Transverse colon (tissue), 3 donors: ENCODE measurements at regions not wholly inside any gene's neighbourhood (a gene's known extent, or its start where the extent isn't known, plus 50 kb on each side); places are given as distances from the start of the nearest gene placed in this dataset.

Experiments
- POLR2A ChIP-seq: fragments of 450-650 bp; IDR thresholded peaks from one replicate; pipeline ENCODE4 v1.6.1; 2016; ENCODE audit warnings: antibody characterized with exemption, mild to moderate bottlenecking, moderate library complexity
- TF ChIP-seq, protein P1 (sequence below), 5 experiments: fragments of 200-600 bp in 3 of 5; fragments of 450-650 bp in 2 of 5; sonication (generic) in 3 of 5; IDR thresholded peaks; 1 replicate in 2 of 5; 2 replicates in 3 of 5; pipeline ENCODE4 v1.5.1; 2016 to 2017; ENCODE audit warnings: antibody characterized with exemption in 5 of 5, inconsistent platforms in 3 of 5, mild to moderate bottlenecking in 2 of 5, moderate library complexity in 1 of 5

GRCh38 chr12:14252697-14253096 is 112.8 kb upstream of the ATF7IP start:
- TF ChIP-seq POLR2A = no peak
- TF ChIP-seq, protein P1, sequence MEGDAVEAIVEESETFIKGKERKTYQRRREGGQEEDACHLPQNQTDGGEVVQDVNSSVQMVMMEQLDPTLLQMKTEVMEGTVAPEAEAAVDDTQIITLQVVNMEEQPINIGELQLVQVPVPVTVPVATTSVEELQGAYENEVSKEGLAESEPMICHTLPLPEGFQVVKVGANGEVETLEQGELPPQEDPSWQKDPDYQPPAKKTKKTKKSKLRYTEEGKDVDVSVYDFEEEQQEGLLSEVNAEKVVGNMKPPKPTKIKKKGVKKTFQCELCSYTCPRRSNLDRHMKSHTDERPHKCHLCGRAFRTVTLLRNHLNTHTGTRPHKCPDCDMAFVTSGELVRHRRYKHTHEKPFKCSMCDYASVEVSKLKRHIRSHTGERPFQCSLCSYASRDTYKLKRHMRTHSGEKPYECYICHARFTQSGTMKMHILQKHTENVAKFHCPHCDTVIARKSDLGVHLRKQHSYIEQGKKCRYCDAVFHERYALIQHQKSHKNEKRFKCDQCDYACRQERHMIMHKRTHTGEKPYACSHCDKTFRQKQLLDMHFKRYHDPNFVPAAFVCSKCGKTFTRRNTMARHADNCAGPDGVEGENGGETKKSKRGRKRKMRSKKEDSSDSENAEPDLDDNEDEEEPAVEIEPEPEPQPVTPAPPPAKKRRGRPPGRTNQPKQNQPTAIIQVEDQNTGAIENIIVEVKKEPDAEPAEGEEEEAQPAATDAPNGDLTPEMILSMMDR (IDR thresholded peaks at IDR 0.05) = no peak
